HFFc6 (cell line): ENCODE measurements at regions not wholly inside any gene's neighbourhood (a gene's known extent, or its start where the extent isn't known, plus 50 kb on each side); places are given as distances from the start of the nearest gene placed in this dataset.
A peak's percentile ranks its signal among the peaks of the same experiment; 100 is the strongest.

Experiments used
- DNase-seq: peaks from one replicate; pipeline ENCODE4 v3.0.0-alpha.2; 2018
- H3K27ac Mint-ChIP-seq: 2 replicates; pipeline ENCODE4 v1.8.0; 2020; ENCODE audit warnings: mild to moderate bottlenecking, mixed read lengths
- H3K27me3 Mint-ChIP-seq: 2 replicates; pipeline ENCODE4 v1.8.0; 2021; ENCODE audit warnings: mild to moderate bottlenecking, moderate library complexity, mixed read lengths; ENCODE audit not compliant: insufficient read depth
- H3K36me3 Mint-ChIP-seq: 2 replicates; pipeline ENCODE4 v1.8.0; 2021; ENCODE audit warnings: low read depth, mixed read lengths
- H3K4me1 Mint-ChIP-seq: 2 replicates; pipeline ENCODE4 v1.8.0; 2020; ENCODE audit warnings: low read depth, mixed read lengths
- H3K4me3 Mint-ChIP-seq: 2 replicates; pipeline ENCODE4 v1.8.0; 2020; ENCODE audit warnings: mild to moderate bottlenecking, moderate library complexity, mixed read lengths
- H3K9me3 Mint-ChIP-seq: 2 replicates; pipeline ENCODE4 v1.8.0; 2020; ENCODE audit warnings: mild to moderate bottlenecking, mixed read lengths
- CTCF ChIP-seq: fragments of 200-600 bp; sonication (generic); IDR thresholded peaks from 2 replicates; pipeline ENCODE4 v1.5.0; 2021; ENCODE audit warnings: antibody characterized with exemption, mild to moderate bottlenecking

DNA sequence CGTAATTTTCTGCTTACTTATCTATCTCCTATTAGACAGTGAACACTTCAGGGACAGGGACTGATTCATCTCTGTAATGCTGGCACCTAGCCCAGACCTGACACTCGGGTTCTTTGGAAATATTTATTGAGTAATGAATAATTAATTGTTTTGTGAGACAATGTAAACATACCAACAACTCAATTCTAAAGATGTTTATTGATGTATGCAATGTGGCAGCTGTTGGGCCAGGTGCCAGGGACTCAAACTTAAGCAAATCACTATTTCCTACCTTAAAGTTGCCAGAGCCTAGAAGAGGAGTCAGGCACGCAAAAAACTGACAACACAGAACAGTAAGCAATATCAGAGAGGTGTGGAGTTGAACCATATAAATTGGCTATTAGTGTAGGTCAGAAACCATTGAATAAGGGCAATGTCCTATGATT lies 63.6 kb upstream of the BMPER start:
- Mint-ChIP-seq H3K9me3 (peaks cover 3% of the 10 kb centered on the region), H3K4me3 (no peak overlapping the region), H3K27ac (no peak overlapping the region), H3K27me3 (peaks cover 14% of the 10 kb centered on the region), H3K4me1 (peaks cover 21% of the 10 kb centered on the region), H3K36me3 (peaks cover 9% of the 10 kb centered on the region)
- no peak for TF ChIP-seq CTCF
- peak; percentile 7 for DNase-seq

DNA sequence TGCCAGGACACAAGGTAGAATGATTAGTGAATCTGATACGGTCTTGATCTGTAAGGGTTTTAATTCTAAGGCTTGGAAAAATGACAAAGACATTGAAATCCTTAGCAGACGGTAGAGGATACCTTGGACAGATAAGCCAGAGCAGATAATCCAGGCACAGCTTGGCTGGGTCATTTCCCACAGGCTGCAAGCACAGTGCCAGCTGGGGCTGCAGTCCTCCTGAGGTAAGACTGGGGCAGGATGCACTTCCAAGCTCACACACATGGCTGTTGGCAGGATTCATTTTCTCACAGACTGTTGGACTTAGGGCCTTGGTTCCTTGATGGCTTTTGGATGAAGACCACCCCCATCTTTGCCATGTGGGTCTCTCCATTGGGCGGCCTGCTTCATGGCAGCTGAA lies 63.2 kb upstream of the BMPER start:
- no peak overlapping the region for H3K4me3 Mint-ChIP-seq
- peaks cover 5% of the 10 kb centered on the region for H3K36me3 Mint-ChIP-seq
- H3K27ac Mint-ChIP-seq: no peak overlapping the region
- peaks cover 11% of the 10 kb centered on the region for H3K27me3 Mint-ChIP-seq
- no peak for TF ChIP-seq CTCF
- no peak for DNase-seq
- no peaks in the 10 kb centered on the region; the same call in 1 of the 2 replicates for H3K9me3 Mint-ChIP-seq
- H3K4me1 Mint-ChIP-seq: peaks cover 21% of the 10 kb centered on the region

DNA sequence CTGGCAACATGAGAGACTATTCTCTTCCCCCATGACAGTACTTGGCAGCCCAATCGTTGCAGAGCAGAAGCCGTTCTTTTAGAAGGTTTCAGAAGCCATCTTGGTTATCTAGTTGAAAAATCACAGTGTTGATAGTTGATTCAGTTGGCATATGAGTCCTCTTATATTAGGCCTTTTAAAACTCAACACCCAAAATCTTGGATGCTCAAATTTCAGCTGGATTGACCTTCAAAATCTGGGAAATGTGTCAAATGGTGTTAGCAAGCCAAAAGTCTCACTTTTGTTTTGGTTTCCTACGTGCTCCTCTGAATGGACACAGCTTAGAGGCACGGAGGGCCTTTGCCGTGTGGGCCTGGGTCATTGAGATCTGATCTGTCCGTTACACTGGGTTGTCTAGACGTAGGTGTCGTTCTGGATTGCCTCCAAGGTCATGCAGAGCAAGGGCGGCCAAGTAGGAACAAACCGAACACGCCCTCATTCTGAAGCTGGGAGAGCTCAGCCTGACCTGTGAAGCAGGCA lies 59.3 kb upstream of the BMPER start:
- no peaks in the 10 kb centered on the region; the same call in 1 of the 2 replicates for H3K9me3 Mint-ChIP-seq
- DNase-seq: no peak
- peaks cover 13% of the 10 kb centered on the region for H3K27me3 Mint-ChIP-seq
- H3K4me3 Mint-ChIP-seq: no peak overlapping the region
- H3K4me1 Mint-ChIP-seq: peaks cover 37% of the 10 kb centered on the region
- H3K36me3 Mint-ChIP-seq: peaks cover 4% of the 10 kb centered on the region; the same call in 1 of the 2 replicates
- TF ChIP-seq CTCF: no peak
- H3K27ac Mint-ChIP-seq: no peak overlapping the region

- Mint-ChIP-seq H3K9me3 (no peaks in the 10 kb centered on the region; the same call in 1 of the 2 replicates), H3K27ac (no peak overlapping the region), H3K36me3 (peaks cover 2% of the 10 kb centered on the region; the same call in 1 of the 2 replicates), H3K4me3 (no peak overlapping the region), H3K27me3 (peaks cover 12% of the 10 kb centered on the region), H3K4me1 (peaks cover 45% of the 10 kb centered on the region)
- peak; percentile 36 for DNase-seq
- TF ChIP-seq CTCF: no peak
These were observed 56.3 kb upstream of the BMPER start for GRCh38 chr7:33849004-33849403.

DNA sequence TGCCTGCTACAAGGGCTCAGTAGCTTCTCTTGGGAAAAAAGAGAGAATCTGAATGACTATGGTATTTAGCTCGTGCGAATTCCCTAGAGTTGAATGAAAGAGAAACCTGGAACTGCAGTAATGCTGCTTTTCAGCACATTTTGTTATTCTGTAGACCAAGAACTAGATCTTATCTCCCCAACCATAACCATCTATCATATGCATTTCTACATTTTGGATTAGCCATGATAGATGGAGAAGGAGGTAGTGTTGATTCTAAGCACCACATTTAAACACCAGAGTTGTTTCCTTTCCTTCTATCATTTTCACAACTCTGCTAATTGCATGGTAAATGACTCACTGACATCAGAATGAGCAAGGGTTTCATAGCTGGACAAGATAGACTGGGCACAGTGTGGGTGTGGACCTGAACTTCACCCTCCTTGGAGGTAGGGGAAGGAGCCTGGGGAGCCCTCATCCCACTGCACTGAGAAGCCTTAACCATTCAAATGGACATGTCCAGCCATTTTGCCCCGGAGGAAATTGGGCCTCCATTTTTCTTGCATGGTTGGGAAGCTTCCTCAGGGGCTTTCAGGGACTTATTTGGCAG lies 55.3 kb upstream of the BMPER start:
- Mint-ChIP-seq H3K9me3 (no peaks in the 10 kb centered on the region; the same call in 1 of the 2 replicates), H3K36me3 (no peaks in the 10 kb centered on the region), H3K27me3 (peaks cover 8% of the 10 kb centered on the region), H3K27ac (no peak overlapping the region), H3K4me3 (no peak overlapping the region), H3K4me1 (peaks cover 56% of the 10 kb centered on the region)
- DNase-seq: no peak
- no peak for TF ChIP-seq CTCF
